GM21825 (cell line): ENCODE measurements at regions not wholly inside any gene's neighbourhood (a gene's known extent, or its start where the extent isn't known, plus 50 kb on each side); places are given as distances from the start of the nearest gene placed in this dataset.

Source experiments
- ATAC-seq: cut with Tn5 transposase; IDR thresholded peaks from one replicate; pipeline ENCODE4 v1.9.1; 2021; ENCODE audit warnings: mild to moderate bottlenecking, moderate library complexity; ENCODE audit not compliant: unreplicated experiment

GRCh38 chr14:98114946-98115345 lies 1157.1 kb downstream of the BCL11B start:
- no peak for ATAC-seq

- no peak for ATAC-seq
Measured at GRCh38 chr14:98118749-98119148, 1153.2 kb downstream of the BCL11B start.

DNA sequence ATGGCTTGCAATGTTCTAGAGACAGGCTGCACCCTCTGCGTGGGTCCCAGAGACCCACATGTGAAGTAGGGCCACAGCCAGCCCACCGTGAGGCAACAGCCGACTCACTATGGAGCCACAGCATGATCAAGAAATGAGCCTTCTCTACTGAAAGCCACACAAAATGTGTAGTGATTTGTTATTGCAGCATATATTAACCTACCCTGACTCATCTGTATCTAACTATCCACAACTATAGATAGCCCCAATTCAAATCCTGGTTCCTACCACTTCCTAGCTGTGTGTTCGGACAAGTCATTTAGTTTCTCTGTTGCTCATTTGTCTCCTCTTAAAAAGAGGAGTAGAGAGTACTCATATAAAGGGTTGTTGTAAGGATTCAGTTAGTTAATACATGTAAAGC lies 1152.3 kb downstream of the BCL11B start:
- ATAC-seq, result no peak

DNA sequence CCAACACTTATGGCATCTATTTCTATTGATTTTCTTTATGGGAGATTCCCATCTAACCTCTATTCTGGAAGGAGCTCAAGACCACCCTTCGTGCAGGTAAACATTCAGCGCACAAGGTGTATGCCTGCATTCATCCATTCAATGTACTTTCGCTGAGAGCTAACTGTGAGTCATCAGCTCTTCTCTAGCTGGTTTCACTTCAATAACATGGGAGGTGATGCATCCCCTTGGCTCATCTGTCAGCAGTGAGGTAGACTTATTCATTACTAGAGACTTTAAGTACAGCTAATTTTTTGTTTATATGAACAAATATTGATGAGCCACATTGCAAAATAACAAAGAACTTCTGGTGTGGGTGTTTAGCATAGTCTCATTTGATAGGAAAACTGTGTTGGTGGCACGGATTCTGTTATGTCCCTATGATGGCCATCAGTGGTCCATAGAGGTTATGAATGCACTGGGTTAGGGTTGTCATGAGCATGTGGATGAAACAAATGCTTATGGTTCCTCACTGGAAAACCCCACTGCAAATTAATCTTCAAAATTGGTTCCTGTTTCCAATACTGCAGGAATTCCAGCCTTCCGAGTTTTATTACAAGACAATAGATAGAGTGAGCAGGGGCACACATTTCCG lies 1151.0 kb downstream of the BCL11B start:
- ATAC-seq, result no peak

- no peak for ATAC-seq
Measured at GRCh38 chr14:98122527-98122926, 1149.5 kb downstream of the BCL11B start.

DNA sequence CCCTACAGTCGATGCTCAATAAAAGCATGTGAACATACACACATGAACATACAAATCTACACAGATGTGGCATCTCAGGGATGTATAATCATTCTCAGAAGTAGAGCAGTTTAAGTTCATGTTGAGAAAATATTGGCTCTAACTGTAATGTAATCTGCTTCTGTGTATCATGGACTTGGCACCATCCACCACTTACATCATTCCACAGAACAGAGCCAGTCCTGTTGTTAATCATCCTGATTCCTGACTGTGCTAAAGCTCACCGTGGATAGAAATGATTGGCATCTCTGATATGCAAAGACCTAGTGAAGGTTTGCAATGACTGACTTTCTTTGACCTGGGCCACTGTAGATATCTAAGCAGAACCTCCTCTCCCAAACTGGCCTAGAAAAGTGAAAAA lies 1141.3 kb downstream of the BCL11B start:
- no peak for ATAC-seq

DNA sequence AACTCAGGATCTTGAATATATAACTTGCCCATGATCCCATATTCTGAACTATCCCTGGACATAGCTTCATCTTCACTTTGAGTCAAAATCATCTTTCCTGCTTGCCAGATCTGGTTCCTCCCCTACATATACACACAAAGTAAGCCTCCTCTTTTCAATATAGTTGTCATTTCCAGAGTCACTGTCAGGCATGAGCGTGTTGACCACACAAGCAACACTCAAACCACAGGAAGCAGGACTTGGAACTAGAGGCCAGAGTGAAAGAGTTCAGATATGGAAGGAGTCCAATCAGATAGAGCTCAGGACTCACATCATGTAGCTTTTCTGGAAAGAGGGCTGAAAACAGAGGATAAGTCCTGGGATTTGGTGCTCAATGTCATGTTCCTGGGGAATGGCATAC lies 1140.6 kb downstream of the BCL11B start:
- ATAC-seq, result no peak

DNA sequence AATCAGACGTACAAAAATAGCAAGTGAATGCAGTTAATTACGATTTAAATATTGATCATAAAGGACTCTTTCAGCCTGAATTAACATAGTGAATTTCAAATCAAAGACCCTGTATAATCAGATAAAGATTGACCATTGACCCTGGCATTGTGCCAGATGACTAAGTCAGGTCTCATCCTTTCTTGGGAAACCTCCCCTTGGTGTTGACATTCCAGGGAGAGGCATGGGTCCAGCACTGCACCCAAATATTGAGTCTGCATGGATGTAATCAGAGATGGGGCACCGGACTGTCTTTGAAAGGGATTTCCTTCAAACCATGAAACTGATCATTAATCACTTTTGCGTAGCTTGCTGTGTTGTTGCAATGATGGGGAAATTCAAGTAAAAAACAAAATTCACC lies 1138.2 kb downstream of the BCL11B start:
- no peak for ATAC-seq

GRCh38 chr14:98136012-98136789 lies 1135.8 kb downstream of the BCL11B start:
- no peak for ATAC-seq

- no peak for ATAC-seq
Measured at GRCh38 chr14:98137131-98138025, 1134.6 kb downstream of the BCL11B start.

DNA sequence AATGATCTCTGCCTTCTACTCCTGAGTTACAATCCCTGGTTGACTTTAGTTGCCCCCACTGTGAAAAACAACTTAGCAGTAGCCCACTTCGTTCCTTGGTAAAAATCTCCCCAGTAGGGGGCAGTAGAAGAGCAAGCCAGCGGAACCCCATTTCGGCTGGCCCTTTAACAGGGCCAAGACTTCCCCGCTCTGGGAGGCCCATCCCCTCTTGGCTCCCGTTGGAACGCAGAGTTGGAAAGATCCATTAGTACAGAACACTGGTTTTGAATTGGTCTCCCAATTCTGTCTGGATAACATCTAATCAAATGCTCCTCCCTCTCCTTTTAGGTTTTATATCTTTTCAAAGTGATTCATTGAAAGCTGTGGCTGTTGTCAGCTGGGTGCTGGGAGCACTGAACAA lies 1133.3 kb downstream of the BCL11B start:
- no peak for ATAC-seq

GRCh38 chr14:98140862-98141530 lies 1131.0 kb downstream of the BCL11B start:
- no peak for ATAC-seq

DNA sequence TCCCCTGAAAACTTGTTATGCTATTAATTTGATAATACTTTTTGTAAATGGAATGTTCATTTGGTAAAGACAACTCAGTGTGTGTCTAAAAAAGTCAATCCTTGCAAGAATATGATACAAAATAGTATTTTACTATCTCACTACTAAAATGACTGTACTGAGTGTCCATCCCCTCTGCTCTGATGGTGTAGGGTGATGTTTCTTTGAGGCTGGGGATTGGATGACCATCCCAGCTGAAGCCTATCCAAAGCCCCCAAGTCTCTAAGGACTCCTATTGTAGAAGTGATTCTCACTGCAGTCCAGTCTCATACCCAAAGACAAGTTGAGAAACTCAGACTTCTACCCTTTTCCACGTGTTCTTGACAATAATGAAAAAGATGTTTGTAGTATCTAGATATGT lies 1128.4 kb downstream of the BCL11B start:
- ATAC-seq, result no peak

DNA sequence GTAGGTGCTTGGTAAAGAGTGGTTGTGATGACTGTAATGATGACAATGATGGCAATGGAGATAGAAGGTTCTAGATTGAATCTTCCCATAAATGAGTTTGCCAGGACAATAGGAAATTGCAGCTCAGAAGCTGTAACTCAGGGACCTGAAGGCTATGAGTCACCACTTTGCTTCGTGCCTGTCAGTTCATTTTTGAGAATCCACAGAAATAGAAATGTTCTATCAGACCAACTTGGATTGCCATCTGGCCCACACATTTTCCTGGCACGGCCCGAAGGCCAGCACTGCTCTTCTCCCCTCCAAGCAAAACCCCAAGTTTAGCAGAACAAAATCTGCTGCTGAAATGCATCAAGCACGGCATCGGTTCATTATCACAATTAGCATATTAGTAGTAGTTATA lies 1127.0 kb downstream of the BCL11B start:
- ATAC-seq, result no peak

- ATAC-seq, result no peak
Measured at GRCh38 chr14:98146416-98146815, 1125.6 kb downstream of the BCL11B start.

DNA sequence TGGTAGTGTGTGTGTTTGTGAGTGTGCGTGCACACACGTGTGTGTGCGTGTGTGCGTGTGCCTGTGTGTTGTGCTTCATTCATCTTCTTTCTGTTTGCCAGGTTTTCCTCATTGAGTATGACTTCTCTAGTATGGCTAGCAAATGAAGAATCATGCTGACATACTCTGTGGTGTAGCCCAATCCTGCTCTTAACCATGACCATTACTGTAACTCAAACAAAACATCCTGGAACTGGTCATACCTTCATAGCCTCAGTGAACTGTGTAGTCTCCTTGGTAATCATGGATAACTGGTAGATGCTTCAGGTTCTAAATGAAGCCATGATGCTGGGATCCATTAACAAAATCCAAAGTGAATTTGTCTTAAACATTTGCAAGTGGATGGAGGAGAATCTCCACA lies 1117.7 kb downstream of the BCL11B start:
- ATAC-seq, result no peak

GRCh38 chr14:98156411-98156810 lies 1115.6 kb downstream of the BCL11B start:
- no peak for ATAC-seq

DNA sequence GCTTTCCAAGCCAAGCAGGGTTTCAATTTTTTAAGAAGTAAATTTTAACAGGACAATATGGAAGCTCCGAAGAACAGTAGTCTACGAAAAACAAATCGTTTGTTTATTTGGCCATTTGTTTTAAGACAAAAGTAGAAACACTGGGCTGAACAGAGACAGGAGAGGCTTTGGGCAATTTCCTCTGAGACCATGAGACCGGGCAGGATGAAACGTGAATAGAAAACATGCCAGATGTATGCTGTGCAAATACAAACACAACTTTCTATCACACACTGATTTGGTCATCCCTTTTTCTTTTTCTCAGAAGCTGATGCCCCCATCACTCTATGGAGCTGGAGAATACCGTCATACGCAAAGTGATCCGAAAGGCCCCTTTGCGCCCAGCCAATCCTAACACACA lies 1111.1 kb downstream of the BCL11B start:
- no peak for ATAC-seq

- no peak for ATAC-seq
Measured at GRCh38 chr14:98161356-98161755, 1110.6 kb downstream of the BCL11B start.

DNA sequence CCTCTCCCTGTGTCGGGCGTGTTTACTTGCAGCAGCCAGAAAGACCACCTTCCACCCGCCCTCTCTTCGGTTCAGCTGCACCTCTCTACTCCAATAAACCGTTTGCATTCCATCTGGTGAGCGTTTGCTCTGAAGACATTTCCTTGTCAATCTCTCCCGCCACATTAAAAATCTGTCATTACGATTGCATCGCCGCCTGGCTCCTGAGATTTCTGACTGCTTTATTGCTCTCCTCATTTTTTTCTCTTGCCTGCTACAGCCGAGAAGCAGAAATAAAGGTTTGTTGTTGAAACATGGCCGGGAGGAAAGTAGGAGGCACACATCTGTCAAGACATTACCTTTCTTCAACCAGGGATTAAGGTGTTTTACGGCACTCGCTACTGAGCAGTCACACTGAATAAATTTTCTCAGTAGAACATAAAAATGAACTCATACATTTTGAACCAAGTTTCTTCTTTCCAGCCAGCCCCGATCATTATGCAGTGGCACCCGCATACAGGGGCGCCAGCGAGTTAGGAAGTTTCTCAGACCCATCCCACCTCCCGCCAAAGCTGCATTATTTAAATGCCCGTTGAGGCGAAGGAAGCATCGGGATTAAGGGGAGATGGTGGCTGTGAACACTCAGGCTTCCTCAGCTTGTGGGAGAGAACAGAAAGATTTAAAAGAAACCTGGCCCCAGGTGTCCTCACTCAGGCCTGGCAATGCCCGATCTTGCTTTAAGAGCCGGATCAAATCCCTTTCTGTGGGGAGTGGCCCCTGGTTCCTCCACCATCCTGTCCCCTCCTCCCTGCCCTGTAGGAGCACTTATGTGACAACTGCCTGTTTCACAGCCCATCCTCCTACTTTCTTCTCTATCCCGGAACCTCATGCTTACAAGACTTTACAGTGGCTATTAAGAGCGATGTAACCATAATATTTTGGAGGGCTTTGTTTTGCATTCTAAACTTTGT lies 1108.9 kb downstream of the BCL11B start:
- no peak for ATAC-seq
